Right ventricle myocardium inferior (tissue), 1 donor: ENCODE measurements at regions not wholly inside any gene's neighbourhood (a gene's known extent, or its start where the extent isn't known, plus 50 kb on each side); places are given as distances from the start of the nearest gene placed in this dataset.

ENCODE experiments used
- ATAC-seq: fragments of 200-7000 bp; cut with Tn5 transposase; one replicate; pipeline ENCODE4 v1.9.1; 2020; ENCODE audit warnings: mild to moderate bottlenecking, moderate library complexity
- DNase-seq: peaks from one replicate; pipeline ENCODE4 v3.0.0; 2021; ENCODE audit errors: missing footprints
- intact Hi-C: fragments of 100-400 bp; cut with DNase I; formaldehyde crosslinking; loops from one replicate; pipeline ENCODE4 v1.11.0; 2022
- donor health status: DM: no; HTN: yes; CAD: no; lungs with severe emphysema.

DNA sequence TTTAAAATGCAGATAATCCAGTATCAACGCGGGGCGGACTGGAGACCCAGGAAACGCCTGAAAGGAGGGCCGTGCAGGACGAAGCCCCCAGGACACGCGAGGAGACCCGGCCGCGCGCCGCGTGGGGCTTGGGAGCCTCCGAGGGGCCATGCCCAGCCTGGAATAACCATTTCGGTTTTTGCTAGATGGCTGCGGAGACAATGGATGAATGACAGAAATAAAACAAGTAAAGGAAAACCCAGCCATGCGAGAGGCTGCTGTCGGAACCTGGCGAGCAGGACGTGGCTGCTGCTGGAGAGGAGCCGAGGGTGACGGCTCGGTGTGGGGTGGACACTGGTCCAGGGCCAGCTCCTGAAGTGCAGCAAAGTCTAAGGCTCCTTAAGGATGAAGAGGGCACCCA is 227.2 kb upstream of the ADARB2 start:
- no peak for DNase-seq
- intact Hi-C loops: no loop called here
- no peak for ATAC-seq

DNA sequence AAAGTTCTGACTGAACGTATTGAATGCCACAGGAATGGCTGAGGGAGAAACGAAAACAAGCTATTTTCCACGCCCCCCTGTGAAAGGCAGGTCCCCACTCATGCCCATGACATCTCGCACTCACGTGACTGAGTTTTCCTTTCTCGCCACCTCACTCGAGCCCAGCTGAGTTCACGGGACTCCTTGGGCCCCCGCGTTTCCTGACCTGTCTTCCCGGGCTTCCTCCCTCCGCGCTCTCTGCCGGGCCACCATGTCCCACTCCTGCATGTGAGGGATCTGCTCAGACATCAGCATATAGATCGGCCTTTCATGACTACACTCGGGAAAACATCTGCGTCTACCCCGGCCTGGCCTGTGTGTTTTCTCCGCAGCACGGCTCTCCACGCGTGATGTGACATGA is 226.0 kb upstream of the ADARB2 start:
- intact Hi-C loops: no loop called here
- DNase-seq (no peak), ATAC-seq (no peak)

GRCh38 chr10:1961989-1962388 is 224.7 kb upstream of the ADARB2 start:
- intact Hi-C loops: no loop called here
- ATAC-seq: no peak

DNA sequence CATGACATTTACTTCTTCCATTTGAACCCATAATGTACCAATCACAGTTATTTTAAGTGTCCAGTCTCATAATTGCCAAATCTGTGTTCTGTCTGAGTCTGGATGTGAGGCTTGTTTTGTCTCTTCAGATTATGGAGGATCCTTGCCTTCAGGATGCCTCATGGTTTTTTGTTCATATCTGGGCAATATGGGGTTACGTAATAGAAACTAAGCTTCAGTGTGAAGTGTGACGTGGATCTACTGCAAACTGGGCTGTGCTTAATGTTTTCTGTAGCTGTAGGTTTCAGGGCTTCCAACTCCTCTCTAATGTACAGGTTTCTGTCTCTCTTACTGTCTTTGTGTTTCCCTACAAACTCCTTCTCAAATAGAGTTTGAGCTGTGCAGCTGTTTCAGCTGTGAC is 223.7 kb upstream of the ADARB2 start:
- no peak for ATAC-seq
- intact Hi-C loops: no loop called here
- no peak for DNase-seq

More at GRCh38 chr10:1961989-1962388, 224.7 kb upstream of the ADARB2 start:
- no peak for DNase-seq

- DNase-seq: no peak
- no peak for ATAC-seq
- intact Hi-C loops: no loop called here
Measured at GRCh38 chr10:1957057-1957456, 219.7 kb upstream of the ADARB2 start.

- intact Hi-C loops: no loop called here
- ATAC-seq (no peak), DNase-seq (no peak)
Measured at GRCh38 chr10:1954300-1954699, 217.0 kb upstream of the ADARB2 start.

DNA sequence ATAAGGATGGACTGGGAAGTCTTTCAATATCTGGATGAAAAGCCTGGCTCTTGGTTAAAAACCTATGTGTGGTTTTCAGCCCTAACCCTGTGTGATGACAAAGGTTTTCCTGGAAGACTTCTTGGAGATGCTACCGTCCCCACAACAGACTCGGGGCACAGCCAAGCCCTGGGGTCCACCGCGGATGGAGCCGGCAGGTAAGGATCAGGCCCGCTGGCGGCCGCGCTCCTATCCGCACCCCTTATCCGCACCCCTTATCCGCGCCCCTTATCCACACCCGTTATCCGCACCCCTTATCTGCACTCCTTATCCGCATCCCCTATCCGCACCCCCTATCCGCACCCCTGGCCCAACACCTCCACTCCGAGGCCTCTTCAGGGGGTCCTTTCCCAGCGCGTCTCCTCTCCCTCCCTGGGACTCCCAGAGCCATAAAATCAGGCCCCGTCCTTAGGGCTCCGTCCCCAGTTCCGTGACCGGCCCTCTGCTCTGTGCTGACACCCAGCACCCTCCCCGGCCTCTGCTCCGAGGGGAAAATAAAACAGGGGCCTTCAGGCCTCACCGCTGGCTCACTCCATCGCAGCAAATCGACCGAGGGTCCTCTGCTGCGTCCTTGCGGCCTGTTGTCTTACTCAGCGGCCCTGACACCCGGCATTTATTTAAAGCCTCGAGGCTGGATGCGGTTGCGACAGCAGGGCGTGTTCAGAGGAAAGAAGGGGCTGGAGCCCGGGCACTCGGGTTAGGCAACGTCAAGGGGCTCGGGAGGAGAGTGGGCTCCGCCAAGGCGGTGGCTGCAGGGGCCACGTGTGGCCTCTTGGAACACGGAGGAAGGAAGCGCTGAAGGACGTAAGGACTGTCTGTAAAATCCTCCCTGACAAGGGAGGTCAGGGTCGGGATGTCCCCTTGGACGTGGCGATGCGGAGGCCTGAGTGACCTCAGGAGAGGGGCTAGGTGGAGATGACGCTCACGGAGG is 215.1 kb upstream of the ADARB2 start:
- ATAC-seq (no peak), DNase-seq (no peak)
- intact Hi-C loops: no loop called here

- ATAC-seq (no peak), DNase-seq (no peak)
- intact Hi-C loops: no loop called here
Measured at GRCh38 chr10:1950803-1951495, 213.6 kb upstream of the ADARB2 start.

- no peak for ATAC-seq
- no peak for DNase-seq
- intact Hi-C loops: no loop called here
Measured at GRCh38 chr10:1947464-1948003, 210.2 kb upstream of the ADARB2 start.

DNA sequence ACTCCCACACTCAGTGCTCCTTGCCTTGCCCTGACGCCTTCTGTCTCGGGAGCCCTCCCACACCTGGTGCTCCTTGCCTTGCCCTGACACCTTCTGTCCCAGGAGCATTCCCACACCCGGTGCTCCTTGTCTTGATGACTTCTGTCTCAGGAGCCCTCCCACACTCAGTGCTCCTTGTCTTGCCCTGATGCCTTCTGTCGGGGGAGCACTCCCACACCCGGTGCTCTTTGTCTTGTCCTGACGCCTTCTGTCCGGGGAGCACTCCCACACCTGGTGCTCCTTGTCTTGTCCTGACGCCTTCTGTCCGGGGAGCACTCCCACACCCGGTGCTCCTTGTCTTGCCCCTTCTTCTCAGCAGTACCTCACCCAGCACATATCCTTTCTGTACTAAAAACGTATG is 207.2 kb upstream of the ADARB2 start:
- intact Hi-C loops: no loop called here
- no peak for ATAC-seq
- no peak for DNase-seq

- no peak for ATAC-seq
- intact Hi-C loops: no loop called here
- DNase-seq: no peak
Measured at GRCh38 chr10:1942478-1942877, 205.2 kb upstream of the ADARB2 start.

GRCh38 chr10:1939016-1939415 is 201.7 kb upstream of the ADARB2 start:
- ATAC-seq (no peak), DNase-seq (no peak)
- intact Hi-C loops: no loop called here

DNA sequence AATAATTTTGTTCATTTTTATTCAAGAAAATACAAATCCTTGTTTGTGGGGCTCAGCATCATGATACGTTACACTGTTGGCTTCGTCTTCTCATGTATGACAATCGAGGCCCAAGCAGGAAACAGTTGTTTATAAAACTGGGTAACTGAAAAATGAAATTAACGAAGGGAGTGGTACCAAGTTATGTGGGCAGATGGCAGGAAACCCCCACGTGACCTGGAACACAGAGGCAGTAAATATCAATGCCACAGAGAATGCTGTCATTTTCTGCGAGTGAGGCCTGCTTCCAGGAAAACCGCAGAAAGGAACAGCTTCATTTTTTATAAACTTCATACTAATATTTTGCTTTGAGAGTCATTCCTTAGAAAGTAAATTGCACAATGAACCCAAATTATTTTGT is 201.0 kb upstream of the ADARB2 start:
- ATAC-seq (no peak), DNase-seq (no peak)
- intact Hi-C loops: no loop called here

DNA sequence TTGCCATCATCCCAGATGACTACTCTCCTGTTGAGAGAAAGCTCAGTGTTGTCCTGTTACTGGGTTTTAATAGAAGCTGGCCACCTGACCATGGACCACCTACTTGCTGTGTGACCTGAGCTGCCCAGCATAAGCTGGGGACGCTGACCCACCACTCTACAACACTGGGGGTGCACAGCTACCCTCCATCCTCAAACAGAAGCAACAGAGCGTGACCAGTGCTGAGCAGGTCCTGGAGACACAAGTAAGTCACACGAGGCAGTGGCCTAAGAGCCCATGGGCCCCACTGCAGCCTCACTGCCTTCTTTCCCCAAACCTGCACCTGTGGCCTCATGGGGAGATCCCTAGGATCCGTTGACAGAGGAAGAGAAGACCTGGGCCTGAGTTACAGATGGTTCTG is 198.6 kb upstream of the ADARB2 start:
- DNase-seq: no peak
- ATAC-seq: no peak
- intact Hi-C loops: no loop called here

- intact Hi-C loops: no loop called here
Measured at GRCh38 chr10:1933215-1933614, 195.9 kb upstream of the ADARB2 start.

DNA sequence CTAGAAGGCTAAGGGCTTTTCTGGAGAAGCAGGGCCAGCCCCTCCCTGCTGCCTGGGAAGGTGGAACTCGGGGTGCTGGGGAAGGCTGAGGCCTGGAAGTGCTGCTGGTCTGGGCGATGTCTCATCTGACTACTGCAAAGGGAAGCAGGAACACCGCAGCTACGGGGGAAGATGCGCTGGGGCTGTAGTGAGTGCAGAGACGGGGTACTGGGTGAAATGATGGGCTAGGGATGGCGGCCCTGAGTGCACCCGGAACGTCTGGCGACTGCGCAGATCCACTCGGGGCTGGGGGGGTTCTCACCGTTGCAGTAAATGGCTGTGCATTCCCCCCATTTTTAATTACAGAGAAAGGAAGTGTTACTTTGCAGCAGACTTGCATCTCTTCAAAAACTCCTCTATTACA is 195.4 kb upstream of the ADARB2 start:
- no peak for ATAC-seq
- intact Hi-C loops: no loop called here
- no peak for DNase-seq

More at GRCh38 chr10:1933215-1933614, 195.9 kb upstream of the ADARB2 start:
- DNase-seq (no peak), ATAC-seq (no peak)

- intact Hi-C loops: no loop called here
- no peak for ATAC-seq
- no peak for DNase-seq
Measured at GRCh38 chr10:1928606-1929005, 191.3 kb upstream of the ADARB2 start.

GRCh38 chr10:1923998-1924397 is 186.7 kb upstream of the ADARB2 start:
- no peak for ATAC-seq
- DNase-seq: no peak
- intact Hi-C loops: no loop called here

DNA sequence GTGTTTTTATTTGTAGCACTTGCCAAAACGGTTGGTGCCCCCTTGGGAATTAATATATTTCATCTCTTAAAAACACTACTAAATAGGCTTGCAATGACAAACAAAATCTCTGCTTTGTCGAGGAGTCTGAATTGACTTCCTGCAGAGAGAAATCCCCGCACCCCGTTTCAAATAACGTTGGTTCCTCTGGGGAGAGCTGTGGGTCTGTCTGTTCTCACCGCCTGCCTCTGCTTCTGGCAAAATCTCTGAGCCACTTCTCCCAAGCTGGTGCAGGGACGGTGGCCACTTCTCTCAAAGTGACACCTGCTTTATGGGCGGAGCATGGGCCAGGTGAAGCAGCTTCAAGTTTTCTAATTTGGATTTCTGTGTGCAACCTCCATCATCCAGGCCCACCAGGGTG is 186.3 kb upstream of the ADARB2 start:
- no peak for DNase-seq
- intact Hi-C loops: no loop called here
- no peak for ATAC-seq

DNA sequence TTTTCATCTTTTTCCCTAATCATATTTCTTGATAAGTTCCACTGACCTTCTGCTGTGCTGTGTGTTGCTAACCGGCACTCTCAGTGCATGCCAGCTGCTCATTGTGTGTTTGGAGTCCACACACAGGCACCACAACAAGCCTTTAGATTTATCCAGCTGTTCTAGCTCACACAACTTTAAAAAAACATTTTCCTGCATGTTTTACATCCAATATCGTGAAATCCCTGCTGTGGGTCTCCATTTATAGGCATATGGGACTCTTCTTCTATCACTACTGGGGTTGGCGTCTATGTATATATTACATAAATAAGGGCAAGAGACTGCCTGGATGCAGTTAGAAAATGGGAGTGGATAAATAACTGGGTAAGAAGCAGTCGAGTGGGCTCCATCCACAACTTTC is 183.6 kb upstream of the ADARB2 start:
- intact Hi-C loops: no loop called here
- DNase-seq (no peak), ATAC-seq (no peak)
